B cell (primary cell): ENCODE measurements at regions not wholly inside any gene's neighbourhood (a gene's known extent, or its start where the extent isn't known, plus 50 kb on each side); places are given as distances from the start of the nearest gene placed in this dataset.

Source experiments
- ATAC-seq: fragments of 200-7000 bp; cut with Tn5 transposase; one replicate; pipeline ENCODE4 v1.10.0; 2021; ENCODE audit warnings: low read depth, mild to moderate bottlenecking, moderate number of reproducible peaks, moderate library complexity
- CTCF ChIA-PET: fragments of 350-600 bp; sonication (Branson Sonifier 250); formaldehyde crosslinking; loops from one replicate; lab custom pipeline; 2021; ENCODE audit warnings: antibody characterized with exemption, inconsistent platforms; lab: Charles Lee
- POLR2A ChIA-PET: fragments of 350-600 bp; sonication (Branson Sonifier 250); formaldehyde crosslinking; loops from one replicate; lab custom pipeline; 2021; ENCODE audit warnings: antibody characterized with exemption; lab: Charles Lee
- DNase-seq: peaks from one replicate; pipeline ENCODE4 v3.0.0; 2013
- H2AFZ ChIP-seq: 2 replicates; pipeline ENCODE4 v1.6.1; 2012; ENCODE audit warnings: mild to moderate bottlenecking, low read depth, low read length; ENCODE audit not compliant: insufficient read depth, poor library complexity, severe bottlenecking
- H3K27ac ChIP-seq, 2 donors: 1 replicate in 1 of 2; 2 replicates in 1 of 2; pipeline ENCODE4 v1.5.1; 2012 to 2013; ENCODE audit warnings: low read length in 2 of 2, mild to moderate bottlenecking in 2 of 2, moderate library complexity in 1 of 2
- H3K27me3 ChIP-seq, 4 experiments: fragments of 200-600 bp in 1 of 4; sonication (generic) in 1 of 4; replicated peaks in 1 of 4; 1 replicate in 2 of 4; 2 replicates in 2 of 4; pipeline versions ENCODE4 v1.6.1 to v1.7.0; 2013 to 2016; ENCODE audit warnings: low read length in 3 of 4, mild to moderate bottlenecking in 2 of 4, mixed read lengths in 1 of 4, moderate library complexity in 1 of 4; ENCODE audit not compliant: insufficient read depth in 4 of 4, control insufficient read depth in 3 of 4; ENCODE audit errors: control extremely low read depth in 1 of 4
- H3K36me3 ChIP-seq, 2 experiments: replicated peaks in 1 of 2; 1 replicate in 1 of 2; 2 replicates in 1 of 2; pipeline versions ENCODE4 v1.6.1 to v1.7.1; 2013; ENCODE audit warnings: low read length in 1 of 2; ENCODE audit not compliant: insufficient read depth in 2 of 2, control insufficient read depth in 1 of 2; ENCODE audit errors: control extremely low read depth in 1 of 2, extremely low read depth in 1 of 2
- H3K4me1 ChIP-seq, 2 donors: fragments of 200-600 bp in 1 of 2; sonication (generic) in 1 of 2; 1 replicate in 1 of 2; 2 replicates in 1 of 2; pipeline versions ENCODE4 v1.5.1 to v1.6.1; 2013 to 2017; ENCODE audit warnings: low read length in 2 of 2; ENCODE audit not compliant: control insufficient read depth in 2 of 2, insufficient read depth in 2 of 2
- H3K4me2 ChIP-seq: replicated peaks from 2 replicates; pipeline ENCODE3; 2012; ENCODE audit warnings: mild to moderate bottlenecking, low read depth, low read length; ENCODE audit not compliant: poor library complexity, severe bottlenecking
- H3K4me3 ChIP-seq, 5 experiments: fragments of 200-600 bp in 1 of 5; sonication (generic) in 1 of 5; 1 replicate in 3 of 5; 2 replicates in 2 of 5; pipeline versions ENCODE4 v1.5.1 to v1.7.0; 2011 to 2016; ENCODE audit warnings: low read length in 4 of 5, mild to moderate bottlenecking in 4 of 5, low read depth in 2 of 5, control low read depth in 1 of 5, moderate library complexity in 1 of 5; ENCODE audit not compliant: insufficient read depth in 1 of 5; ENCODE audit errors: control extremely low read depth in 1 of 5, extremely low read depth in 1 of 5
- H3K79me2 ChIP-seq: fragments of 200-600 bp; sonication (generic); one replicate; pipeline ENCODE4 v1.6.0; 2016; ENCODE audit warnings: low read length; ENCODE audit not compliant: control insufficient read depth, insufficient read depth
- H3K9ac ChIP-seq: fragments of 200-600 bp; sonication (generic); 2 replicates; pipeline ENCODE4 v1.6.1; 2017; ENCODE audit warnings: mild to moderate bottlenecking, low read length, moderate library complexity
- H3K9me3 ChIP-seq, 3 donors: one replicate each; pipeline versions ENCODE4 v1.6.1 to v1.7.1; 2013; ENCODE audit warnings: low read length in 2 of 3; ENCODE audit not compliant: control insufficient read depth in 2 of 3, insufficient read depth in 1 of 3; ENCODE audit errors: control extremely low read depth in 1 of 3
- H4K20me1 ChIP-seq: 2 replicates; pipeline ENCODE4 v1.6.0; 2012; ENCODE audit warnings: mild to moderate bottlenecking, low read length; ENCODE audit not compliant: insufficient read depth, control insufficient read depth, poor library complexity, severe bottlenecking
- H3K27ac Mint-ChIP-seq: one replicate; pipeline ENCODE4 v1.8.0; 2021; ENCODE audit warnings: mixed read lengths
- H3K27me3 Mint-ChIP-seq: one replicate; pipeline ENCODE4 v1.8.0; 2021; ENCODE audit warnings: mixed read lengths
- H3K4me1 Mint-ChIP-seq: one replicate; pipeline ENCODE4 v1.8.0; 2021; ENCODE audit warnings: mixed read lengths
- H3K4me3 Mint-ChIP-seq: one replicate; pipeline ENCODE4 v1.8.0; 2021; ENCODE audit warnings: mixed read lengths
- H3K9me3 Mint-ChIP-seq: one replicate; pipeline ENCODE4 v1.8.0; 2022; ENCODE audit warnings: mixed read lengths; ENCODE audit not compliant: insufficient read depth
- EZH2 ChIP-seq: IDR thresholded peaks from 2 replicates; pipeline ENCODE4 v1.6.1; 2012; ENCODE audit warnings: borderline replicate concordance, low read depth, mild to moderate bottlenecking, moderate library complexity, low read length; ENCODE audit not compliant: insufficient read depth, poor library complexity, severe bottlenecking
- WGBS: methylation state at CpG from one replicate; pipeline ENCODE4 v1.1.5; 2013; ENCODE audit warnings: missing lambda C conversion rate; ENCODE audit not compliant: insufficient coverage; 5-methylcytosine and 5-hydroxymethylcytosine counted together
- intact Hi-C: fragments of 100-400 bp; cut with micrococcal nuclease; formaldehyde crosslinking; loops from one replicate; pipeline ENCODE4 v1.10.0; 2022
- TF ChIP-seq, protein P1 (sequence below): fragments of 200-600 bp; IDR thresholded peaks from one replicate; pipeline ENCODE4 v1.8.0; 2022; ENCODE audit warnings: antibody characterized with exemption, mild to moderate bottlenecking

DNA sequence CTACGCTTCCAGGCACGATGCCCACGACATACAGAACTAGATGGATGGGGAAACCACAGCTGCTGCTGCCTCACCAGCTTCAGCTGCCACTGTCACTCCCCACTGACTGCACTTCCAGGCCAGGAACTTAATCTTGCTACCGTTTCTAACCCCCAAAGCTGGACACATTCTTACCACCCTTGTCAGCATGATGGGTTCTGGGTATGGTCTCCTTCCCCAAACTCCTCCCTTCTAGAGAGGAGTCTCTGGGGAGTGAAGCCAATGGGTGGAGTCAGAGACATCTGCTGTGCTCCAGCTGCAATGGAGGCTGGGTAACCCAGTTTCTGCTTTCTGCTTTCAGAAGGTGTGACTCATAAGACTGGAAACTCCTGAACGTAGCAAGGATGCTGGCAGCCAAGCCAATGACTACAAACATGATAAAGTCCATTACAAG is 87.0 kb upstream of the THY1 start:
- Histone ChIP-seq H3K79me2 (no peaks in the 10 kb centered on the region), H3K27me3 (no peaks in the 10 kb centered on the region), H2AFZ (no peak overlapping the region), H3K36me3 (no peaks in the 10 kb centered on the region), H3K9ac (no peak overlapping the region), H3K27ac (no peak overlapping the region), H4K20me1 (no peaks in the 10 kb centered on the region), H3K4me2 (no peak overlapping the region), H3K9me3 (peaks cover 0 to 3% (median 0%) of the 10 kb centered on the region in 3 donors), H3K4me3 (no peak overlapping the region), H3K4me1 (peaks cover 0 to 31% of the 10 kb centered on the region in 2 donors)
- 50% methylated on average over 4 of the region's 5 CpGs for WGBS
- peak overlapping the region; percentile 62 for H3K27ac Mint-ChIP-seq
- CTCF ChIA-PET: interaction anchor here (0.7 kb wide), 1 partner anchor 24 kb away, joined by 3 read pairs; no protein-coding TSS in a partner anchor
- H3K27me3 Mint-ChIP-seq: peaks cover 7% of the 10 kb centered on the region
- DNase-seq (peak; percentile 58), ATAC-seq (peak; percentile 79)
- TF ChIP-seq, protein P1, sequence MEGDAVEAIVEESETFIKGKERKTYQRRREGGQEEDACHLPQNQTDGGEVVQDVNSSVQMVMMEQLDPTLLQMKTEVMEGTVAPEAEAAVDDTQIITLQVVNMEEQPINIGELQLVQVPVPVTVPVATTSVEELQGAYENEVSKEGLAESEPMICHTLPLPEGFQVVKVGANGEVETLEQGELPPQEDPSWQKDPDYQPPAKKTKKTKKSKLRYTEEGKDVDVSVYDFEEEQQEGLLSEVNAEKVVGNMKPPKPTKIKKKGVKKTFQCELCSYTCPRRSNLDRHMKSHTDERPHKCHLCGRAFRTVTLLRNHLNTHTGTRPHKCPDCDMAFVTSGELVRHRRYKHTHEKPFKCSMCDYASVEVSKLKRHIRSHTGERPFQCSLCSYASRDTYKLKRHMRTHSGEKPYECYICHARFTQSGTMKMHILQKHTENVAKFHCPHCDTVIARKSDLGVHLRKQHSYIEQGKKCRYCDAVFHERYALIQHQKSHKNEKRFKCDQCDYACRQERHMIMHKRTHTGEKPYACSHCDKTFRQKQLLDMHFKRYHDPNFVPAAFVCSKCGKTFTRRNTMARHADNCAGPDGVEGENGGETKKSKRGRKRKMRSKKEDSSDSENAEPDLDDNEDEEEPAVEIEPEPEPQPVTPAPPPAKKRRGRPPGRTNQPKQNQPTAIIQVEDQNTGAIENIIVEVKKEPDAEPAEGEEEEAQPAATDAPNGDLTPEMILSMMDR: no peak
- no peak for TF ChIP-seq EZH2
- H3K9me3 Mint-ChIP-seq: no peaks in the 10 kb centered on the region
- POLR2A ChIA-PET: no interaction called here
- intact Hi-C loops: no loop called here
- H3K4me1 Mint-ChIP-seq: peaks cover 19% of the 10 kb centered on the region
- H3K4me3 Mint-ChIP-seq: peak overlapping the region; percentile 11

DNA sequence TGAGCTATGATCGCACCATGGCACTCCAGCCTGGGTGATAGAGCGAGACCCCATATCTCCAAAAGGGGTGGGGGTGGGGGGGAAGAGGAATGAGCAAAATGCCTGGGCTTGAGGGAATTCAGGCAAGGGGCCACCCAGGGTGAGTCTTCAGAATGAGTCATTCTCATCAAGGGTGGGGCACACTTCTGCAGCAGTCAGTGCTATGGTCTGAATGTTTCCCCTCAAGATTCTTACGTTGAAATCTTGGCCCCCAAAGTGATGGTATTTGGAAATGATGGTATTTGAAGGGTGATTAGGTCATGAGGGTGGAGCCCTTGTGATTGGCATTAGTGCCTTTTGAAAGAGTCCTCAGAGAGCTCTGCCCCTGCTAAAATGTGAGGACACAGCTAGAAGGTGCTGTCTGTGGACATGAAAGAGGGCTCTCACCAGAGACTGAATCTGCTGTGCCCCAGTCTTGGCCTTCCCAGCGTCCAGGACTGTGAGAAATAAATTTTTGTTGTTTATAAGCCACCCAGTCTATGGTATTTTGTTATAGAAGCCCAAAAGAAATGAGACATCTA is 86.4 kb upstream of the THY1 start:
- ChIA-PET POLR2A (no interaction called here), CTCF (interaction anchor here (0.7 kb wide), 1 partner anchor 25 kb away, joined by 3 read pairs; no protein-coding TSS in a partner anchor)
- H3K4me1 ChIP-seq: peaks cover 0 to 31% of the 10 kb centered on the region in 2 donors
- no peaks in the 10 kb centered on the region for H3K9me3 Mint-ChIP-seq
- H3K27ac Mint-ChIP-seq: no peak overlapping the region
- H3K9ac ChIP-seq: no peak overlapping the region
- DNase-seq (no peak), ATAC-seq (no peak)
- 55% methylated on average over 3 of the region's 4 CpGs for WGBS
- H3K36me3 ChIP-seq: no peaks in the 10 kb centered on the region
- H3K27ac ChIP-seq: no peak overlapping the region
- TF ChIP-seq EZH2: no peak
- TF ChIP-seq, protein P1: no peak
- no peaks in the 10 kb centered on the region for H3K79me2 ChIP-seq
- no peaks in the 10 kb centered on the region for H3K27me3 ChIP-seq
- H3K9me3 ChIP-seq: peaks cover 0 to 3% (median 0%) of the 10 kb centered on the region in 3 donors
- H3K27me3 Mint-ChIP-seq: peaks cover 7% of the 10 kb centered on the region
- H2AFZ ChIP-seq: no peak overlapping the region
- intact Hi-C loops: no loop called here
- H3K4me1 Mint-ChIP-seq: peaks cover 19% of the 10 kb centered on the region
- no peaks in the 10 kb centered on the region for H4K20me1 ChIP-seq
- H3K4me2 ChIP-seq: no peak overlapping the region
- H3K4me3 ChIP-seq: no peak overlapping the region
- H3K4me3 Mint-ChIP-seq: no peak overlapping the region
